HG02571 (cell line): ENCODE measurements at regions not wholly inside any gene's neighbourhood (a gene's known extent, or its start where the extent isn't known, plus 50 kb on each side); places are given as distances from the start of the nearest gene placed in this dataset.
"Not testable (repeated sequence)": the region's sequence is repeated elsewhere in the genome, so short reads cannot be mapped to it uniquely, and the experiment has no call there.

Experiments used
- ATAC-seq: cut with Tn5 transposase; IDR thresholded peaks from one replicate; pipeline ENCODE4 v1.9.1; 2021; ENCODE audit warnings: mild to moderate bottlenecking, moderate library complexity; ENCODE audit not compliant: unreplicated experiment

GRCh38 chr5:101673120-101673519 is 623.0 kb downstream of the SLCO4C1 start:
- ATAC-seq, result no peak

DNA sequence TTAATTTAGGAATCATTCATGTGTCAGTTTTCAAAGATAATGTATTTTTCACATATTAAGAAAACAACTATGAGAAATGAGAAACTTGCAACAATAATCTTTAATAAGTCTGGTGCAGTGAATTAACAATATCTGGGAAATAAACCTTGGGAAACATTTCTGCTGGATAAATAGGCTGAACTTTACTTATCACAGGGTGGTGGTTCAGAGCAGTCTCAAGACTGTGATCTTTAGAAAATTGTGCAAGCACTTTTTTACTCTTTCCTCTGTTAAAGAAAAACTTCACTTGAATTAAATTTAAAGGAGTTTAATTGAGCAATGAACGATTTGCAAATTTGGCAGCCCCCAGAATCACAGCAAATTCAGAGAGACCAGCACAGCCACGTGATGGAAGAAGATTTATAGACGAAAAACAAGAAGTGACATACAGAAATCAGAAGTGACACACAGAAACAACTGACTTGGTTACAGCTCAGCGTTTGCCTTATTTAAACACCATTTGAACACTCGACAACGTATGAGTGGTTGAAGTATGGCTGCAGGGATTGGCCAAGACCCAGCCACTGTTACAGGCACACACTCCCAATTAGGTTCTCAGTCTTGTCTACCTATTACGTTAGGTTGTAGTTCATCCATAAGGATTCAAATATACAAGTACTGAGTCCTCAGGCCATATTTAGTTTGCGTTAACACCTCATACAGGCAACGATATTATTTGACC is 631.9 kb downstream of the SLCO4C1 start:
- ATAC-seq, result no peak

DNA sequence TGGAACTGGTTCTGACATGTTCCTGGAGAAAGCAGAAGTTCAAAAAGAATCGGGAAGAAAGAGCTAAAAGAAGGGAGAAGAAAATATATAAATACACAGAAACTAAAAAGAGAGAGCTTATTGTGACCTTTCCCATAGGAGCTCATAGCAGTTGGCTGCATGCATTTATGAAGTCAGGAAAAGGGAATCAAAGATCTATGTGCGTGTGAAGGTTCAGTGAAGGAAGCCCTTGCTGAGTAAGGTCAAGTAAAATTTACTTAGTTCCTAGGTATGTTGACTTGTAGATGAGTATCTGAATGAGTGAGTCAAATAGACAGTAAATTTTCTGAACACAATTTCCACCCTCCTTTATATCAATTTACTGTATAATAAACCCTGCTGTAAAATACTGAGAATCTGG is 632.5 kb downstream of the SLCO4C1 start:
- no peak for ATAC-seq

GRCh38 chr5:101662263-101662662 is 633.8 kb downstream of the SLCO4C1 start:
- no peak for ATAC-seq

- ATAC-seq, result no peak
These were observed 637.7 kb downstream of the SLCO4C1 start for GRCh38 chr5:101658433-101658832.

GRCh38 chr5:101653996-101654395 is 642.1 kb downstream of the SLCO4C1 start:
- ATAC-seq, result no peak

DNA sequence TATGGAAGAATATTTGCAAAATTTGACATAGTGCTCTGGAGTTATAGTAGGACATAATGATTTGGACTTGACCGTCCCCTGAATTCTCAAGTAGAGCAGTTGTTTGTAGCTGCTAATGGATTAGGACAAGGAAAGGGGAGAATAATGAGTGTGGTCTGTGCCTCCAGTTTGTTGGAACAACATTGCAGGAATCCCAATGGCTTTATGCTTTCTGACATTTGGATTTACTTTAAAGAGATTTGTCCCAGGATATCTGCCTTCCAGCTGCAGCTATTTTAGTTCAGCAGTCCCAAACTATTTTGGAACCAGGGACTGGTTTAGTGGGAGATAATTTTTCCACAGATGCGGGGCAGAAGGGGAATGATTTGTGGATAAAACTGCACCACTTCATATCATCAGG is 648.2 kb downstream of the SLCO4C1 start:
- ATAC-seq, result no peak

- no peak for ATAC-seq
These were observed 652.3 kb downstream of the SLCO4C1 start for GRCh38 chr5:101643794-101644193.

DNA sequence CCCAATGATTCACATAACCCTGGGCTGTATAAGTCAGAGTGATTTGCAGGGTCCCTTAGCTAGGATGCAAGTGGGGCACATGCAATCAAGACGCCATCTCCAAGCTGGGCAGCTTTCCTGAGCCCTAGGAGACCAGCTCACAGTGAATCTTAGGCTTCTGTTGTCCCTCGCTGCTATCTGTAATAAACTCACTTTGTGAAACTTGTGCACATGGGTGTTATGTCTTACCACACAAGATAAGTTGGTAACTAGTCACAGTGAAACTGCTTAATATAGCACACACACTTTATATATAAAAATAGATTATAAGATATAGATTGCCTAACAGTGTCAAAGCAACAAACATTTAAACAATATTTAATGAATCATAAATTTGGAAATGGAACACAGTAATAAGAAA is 658.5 kb downstream of the SLCO4C1 start:
- no peak for ATAC-seq

GRCh38 chr5:101627770-101628169 is 668.3 kb downstream of the SLCO4C1 start:
- ATAC-seq, result not testable (repeated sequence)

- no peak for ATAC-seq
These were observed 669.5 kb downstream of the SLCO4C1 start for GRCh38 chr5:101626572-101626971.

- no peak for ATAC-seq
These were observed 685.0 kb downstream of the SLCO4C1 start for GRCh38 chr5:101611039-101611438.

DNA sequence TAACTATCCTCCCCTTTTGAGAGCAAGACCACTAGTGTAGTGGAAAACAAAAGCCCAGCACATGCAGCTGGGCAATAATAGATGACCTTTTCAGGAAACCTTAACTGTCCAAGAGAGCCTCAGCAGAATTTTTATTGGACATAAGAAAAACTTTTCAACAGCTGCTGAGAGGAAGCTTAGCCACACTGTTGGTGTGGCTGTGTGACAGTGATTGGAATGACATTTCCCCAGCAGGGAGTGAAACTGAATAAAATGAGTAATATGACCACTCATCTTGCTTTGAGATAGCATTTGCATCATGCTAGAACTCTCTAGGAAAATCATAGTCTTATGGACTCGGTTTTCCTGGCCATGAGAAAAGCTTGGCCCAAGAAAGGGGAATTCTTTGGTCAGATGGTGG is 687.8 kb downstream of the SLCO4C1 start:
- no peak for ATAC-seq

DNA sequence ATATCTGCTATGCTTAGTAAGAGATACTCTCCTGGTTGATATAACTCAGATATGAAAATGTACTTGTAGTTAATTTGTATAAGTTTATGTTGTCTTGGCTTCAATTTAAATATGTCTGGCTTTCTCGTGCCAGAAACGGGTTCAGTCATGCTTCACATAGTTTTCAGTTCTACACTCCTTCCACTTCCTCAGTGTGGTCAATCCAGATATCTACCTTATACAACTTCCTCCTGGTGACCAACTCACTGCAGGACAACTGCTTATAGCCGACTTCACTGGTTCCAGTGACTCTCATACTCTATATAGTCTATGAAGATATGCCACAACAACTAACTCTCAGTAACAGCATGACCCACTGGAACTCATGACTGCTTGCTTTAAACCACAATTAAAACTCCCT is 690.4 kb downstream of the SLCO4C1 start:
- no peak for ATAC-seq

GRCh38 chr5:101600614-101601013 is 695.5 kb downstream of the SLCO4C1 start:
- no peak for ATAC-seq

DNA sequence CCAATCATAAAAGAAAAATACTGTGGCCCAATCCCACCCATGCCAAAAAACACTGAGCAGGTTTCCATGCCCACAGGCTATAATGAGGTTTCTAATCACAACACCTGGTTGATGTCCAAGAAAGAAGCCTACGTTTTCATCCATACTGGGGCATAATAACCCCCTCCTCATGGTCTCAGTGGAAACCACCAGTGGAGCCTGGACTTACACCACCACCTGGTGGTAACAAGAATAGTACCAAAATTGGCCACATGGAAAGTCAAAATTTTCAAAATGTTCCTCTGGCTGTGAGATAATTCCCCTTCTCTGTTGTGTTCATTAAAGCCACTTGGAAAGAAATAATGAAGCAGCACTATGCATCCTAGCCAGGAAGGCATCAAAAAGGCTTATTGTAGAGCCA is 687.3 kb upstream of the ST8SIA4 start:
- no peak for ATAC-seq

DNA sequence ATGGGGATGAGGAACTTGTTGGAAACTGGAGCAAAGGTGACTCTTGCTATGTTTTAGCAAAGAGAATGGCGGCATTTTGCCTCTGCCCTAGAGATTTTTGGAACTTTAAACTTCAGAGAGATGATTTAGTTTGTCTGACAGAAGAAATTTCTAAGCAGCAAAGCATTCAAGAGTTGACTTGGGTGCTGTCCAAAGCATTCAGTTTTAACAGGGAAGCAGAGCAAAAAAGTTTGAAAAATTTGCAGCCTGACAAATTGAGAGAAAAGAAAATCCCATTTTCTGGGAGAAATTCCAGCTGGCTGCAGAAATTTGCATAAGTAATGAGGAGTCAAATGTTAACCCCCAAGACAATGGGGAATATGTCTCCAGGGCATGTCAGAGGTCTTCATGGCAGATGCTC is 682.3 kb upstream of the ST8SIA4 start:
- no peak for ATAC-seq

DNA sequence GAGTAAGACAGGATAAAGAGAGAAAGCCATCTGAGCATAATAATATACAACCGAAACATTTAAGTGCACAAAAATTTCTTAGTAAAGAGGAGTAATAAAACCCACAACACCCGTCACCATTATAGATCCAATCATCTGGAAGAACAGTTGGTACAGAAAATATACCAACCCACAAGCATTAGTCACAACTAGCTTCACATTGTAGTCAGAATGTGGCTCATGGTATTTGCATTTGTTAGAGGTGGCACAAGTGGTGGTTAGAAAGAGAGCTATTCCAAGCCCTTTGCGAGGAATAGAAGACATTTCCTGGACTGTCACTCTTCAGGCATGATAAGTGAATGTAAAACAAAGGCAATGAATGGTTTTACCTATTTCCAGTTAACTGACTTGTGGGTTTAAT is 677.5 kb upstream of the ST8SIA4 start:
- ATAC-seq, result no peak

- no peak for ATAC-seq
These were observed 670.9 kb upstream of the ST8SIA4 start for GRCh38 chr5:101574017-101574416.

GRCh38 chr5:101561018-101561417 is 657.9 kb upstream of the ST8SIA4 start:
- no peak for ATAC-seq

GRCh38 chr5:101543780-101544179 is 640.7 kb upstream of the ST8SIA4 start:
- ATAC-seq, result no peak

- no peak for ATAC-seq
These were observed 636.2 kb upstream of the ST8SIA4 start for GRCh38 chr5:101539315-101539714.

DNA sequence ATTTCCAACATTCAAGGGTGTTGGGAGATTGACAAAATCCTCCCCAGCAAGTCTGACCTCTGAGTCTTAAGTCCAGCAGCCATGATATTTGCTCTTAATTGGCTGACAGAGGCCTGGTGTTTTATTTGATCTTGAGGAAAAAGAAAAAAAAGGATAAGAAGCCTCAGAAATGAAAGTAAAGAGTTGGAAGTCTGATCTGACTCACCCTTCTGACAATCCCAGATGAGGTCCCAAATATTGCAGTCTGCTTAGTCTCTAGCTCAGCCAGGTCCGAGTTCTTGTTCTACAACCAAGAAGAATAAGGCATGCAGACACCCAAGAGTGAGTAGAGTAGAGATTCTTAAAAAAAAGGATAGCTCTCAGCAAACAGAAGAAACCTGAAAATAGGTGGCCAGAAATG is 632.5 kb upstream of the ST8SIA4 start:
- ATAC-seq, result no peak
